MM.1S (cell line): ENCODE measurements at regions not wholly inside any gene's neighbourhood (a gene's known extent, or its start where the extent isn't known, plus 50 kb on each side); places are given as distances from the start of the nearest gene placed in this dataset.

Experiments used
- DNase-seq: peaks from one replicate; pipeline ENCODE4 v3.0.0-alpha.2; 2015
- H2AFZ ChIP-seq: fragments of 300-600 bp; sonication (generic); 2 replicates; pipeline ENCODE4 v1.6.0; 2016; ENCODE audit warnings: antibody characterized with exemption, low read length
- H3F3A ChIP-seq: fragments of 300-600 bp; sonication (generic); 2 replicates; pipeline ENCODE4 v1.6.1; 2016; ENCODE audit warnings: mild to moderate bottlenecking, antibody characterized with exemption, low read length, moderate library complexity, mixed read lengths; ENCODE audit not compliant: insufficient read depth
- H3K27ac ChIP-seq: fragments of 300-600 bp; sonication (generic); 2 replicates; pipeline ENCODE4 v1.5.1; 2016; ENCODE audit warnings: mild to moderate bottlenecking, low read length
- H3K27me3 ChIP-seq: fragments of 300-600 bp; sonication (generic); replicated peaks from 2 replicates; pipeline ENCODE4 v1.6.0; 2016; ENCODE audit warnings: low read length; ENCODE audit not compliant: insufficient read depth
- H3K36me3 ChIP-seq: fragments of 300-600 bp; sonication (generic); replicated peaks from 2 replicates; pipeline ENCODE4 v1.6.1; 2016; ENCODE audit warnings: mild to moderate bottlenecking, low read length, mixed read lengths; ENCODE audit not compliant: insufficient read depth
- H3K4me1 ChIP-seq: fragments of 300-600 bp; sonication (generic); 2 replicates; pipeline ENCODE4 v1.6.1; 2016; ENCODE audit warnings: low read length, mixed read lengths
- H3K4me2 ChIP-seq: fragments of 300-600 bp; sonication (generic); 2 replicates; pipeline ENCODE4 v1.6.0; 2016; ENCODE audit warnings: low read depth, low read length
- H3K4me3 ChIP-seq: fragments of 300-600 bp; sonication (generic); 2 replicates; pipeline ENCODE4 v1.5.1; 2016; ENCODE audit warnings: low read length, mixed read lengths
- H3K79me2 ChIP-seq: fragments of 300-600 bp; sonication (generic); 2 replicates; pipeline ENCODE4 v1.6.1; 2016; ENCODE audit warnings: mixed run types, low read length, mixed read lengths
- H3K9ac ChIP-seq: fragments of 300-600 bp; sonication (generic); 2 replicates; pipeline ENCODE4 v1.6.1; 2016; ENCODE audit warnings: low read length, mixed read lengths
- H3K9me2 ChIP-seq: fragments of 300-600 bp; sonication (generic); replicated peaks from 2 replicates; pipeline ENCODE4 v1.6.1; 2016; ENCODE audit warnings: mild to moderate bottlenecking, low read length, mixed read lengths; ENCODE audit not compliant: insufficient read depth
- H3K9me3 ChIP-seq: fragments of 300-600 bp; sonication (generic); replicated peaks from 2 replicates; pipeline ENCODE4 v1.6.1; 2016; ENCODE audit warnings: mild to moderate bottlenecking, low read length, mixed read lengths; ENCODE audit not compliant: insufficient read depth
- H4K20me1 ChIP-seq: fragments of 300-600 bp; sonication (generic); 2 replicates; pipeline ENCODE4 v1.6.1; 2016; ENCODE audit warnings: mild to moderate bottlenecking, low read length, moderate library complexity, mixed read lengths; ENCODE audit not compliant: insufficient read depth
- EZH2 ChIP-seq: fragments of 300-600 bp; sonication (generic); optimal IDR thresholded peaks from 2 replicates; pipeline ENCODE3; 2017; ENCODE audit warnings: low read depth, mild to moderate bottlenecking, antibody characterized with exemption, low read length, mixed read lengths
- EZH2phosphoT487 ChIP-seq: fragments of 300-600 bp; sonication (generic); IDR thresholded peaks from 2 replicates; pipeline ENCODE4 v1.6.1; 2018; ENCODE audit warnings: antibody characterized with exemption, low read length
- TF ChIP-seq, protein P1 (sequence below): fragments of 300-600 bp; sonication (generic); IDR thresholded peaks from 2 replicates; pipeline ENCODE4 v1.5.1; 2016; ENCODE audit warnings: antibody characterized with exemption, low read length, mixed read lengths

GRCh38 chr10:107280293-107280692 is 115.8 kb upstream of the SORCS1 start:
- Histone ChIP-seq H3K4me1 (no peaks in the 10 kb centered on the region), H3K36me3 (no peaks in the 10 kb centered on the region), H4K20me1 (no peaks in the 10 kb centered on the region), H3K9me3 (no peaks in the 10 kb centered on the region), H3K27ac (no peak overlapping the region), H3K9me2 (no peaks in the 10 kb centered on the region), H2AFZ (no peak overlapping the region), H3K4me2 (no peak overlapping the region), H3F3A (no peaks in the 10 kb centered on the region), H3K27me3 (no peaks in the 10 kb centered on the region), H3K4me3 (no peak overlapping the region), H3K79me2 (no peaks in the 10 kb centered on the region), H3K9ac (no peak overlapping the region)
- DNase-seq: no peak
- TF ChIP-seq EZH2 (no peak), EZH2phosphoT487 (no peak)
- TF ChIP-seq, protein P1, sequence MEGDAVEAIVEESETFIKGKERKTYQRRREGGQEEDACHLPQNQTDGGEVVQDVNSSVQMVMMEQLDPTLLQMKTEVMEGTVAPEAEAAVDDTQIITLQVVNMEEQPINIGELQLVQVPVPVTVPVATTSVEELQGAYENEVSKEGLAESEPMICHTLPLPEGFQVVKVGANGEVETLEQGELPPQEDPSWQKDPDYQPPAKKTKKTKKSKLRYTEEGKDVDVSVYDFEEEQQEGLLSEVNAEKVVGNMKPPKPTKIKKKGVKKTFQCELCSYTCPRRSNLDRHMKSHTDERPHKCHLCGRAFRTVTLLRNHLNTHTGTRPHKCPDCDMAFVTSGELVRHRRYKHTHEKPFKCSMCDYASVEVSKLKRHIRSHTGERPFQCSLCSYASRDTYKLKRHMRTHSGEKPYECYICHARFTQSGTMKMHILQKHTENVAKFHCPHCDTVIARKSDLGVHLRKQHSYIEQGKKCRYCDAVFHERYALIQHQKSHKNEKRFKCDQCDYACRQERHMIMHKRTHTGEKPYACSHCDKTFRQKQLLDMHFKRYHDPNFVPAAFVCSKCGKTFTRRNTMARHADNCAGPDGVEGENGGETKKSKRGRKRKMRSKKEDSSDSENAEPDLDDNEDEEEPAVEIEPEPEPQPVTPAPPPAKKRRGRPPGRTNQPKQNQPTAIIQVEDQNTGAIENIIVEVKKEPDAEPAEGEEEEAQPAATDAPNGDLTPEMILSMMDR: no peak

DNA sequence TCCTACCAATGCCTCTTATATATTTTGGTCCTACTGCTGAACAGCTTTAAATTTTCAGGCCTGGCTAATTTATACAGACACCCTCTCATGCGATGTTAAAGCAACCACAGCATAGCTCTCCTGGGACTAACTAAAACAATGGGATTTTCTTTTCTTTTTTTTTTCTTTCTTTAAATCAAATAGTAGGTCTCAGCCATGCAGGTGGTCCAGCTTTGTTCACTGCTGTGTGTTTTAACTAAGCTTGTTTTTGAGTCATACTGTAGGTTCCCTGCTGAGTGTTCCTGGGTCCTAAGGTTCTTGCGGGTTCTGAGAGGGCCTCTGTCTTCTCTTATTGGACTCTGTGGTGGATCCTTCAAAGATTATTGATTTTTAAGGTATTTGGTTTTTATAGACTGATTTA is 113.1 kb upstream of the SORCS1 start:
- H3K4me1 ChIP-seq: no peaks in the 10 kb centered on the region
- H3K9ac ChIP-seq: no peak overlapping the region
- no peak overlapping the region for H3K4me3 ChIP-seq
- H3K9me2 ChIP-seq: no peaks in the 10 kb centered on the region
- no peak overlapping the region for H3K4me2 ChIP-seq
- no peaks in the 10 kb centered on the region for H4K20me1 ChIP-seq
- no peaks in the 10 kb centered on the region for H3F3A ChIP-seq
- H3K27me3 ChIP-seq: no peaks in the 10 kb centered on the region
- no peaks in the 10 kb centered on the region for H3K9me3 ChIP-seq
- H3K36me3 ChIP-seq: no peaks in the 10 kb centered on the region
- no peaks in the 10 kb centered on the region for H3K79me2 ChIP-seq
- no peak overlapping the region for H3K27ac ChIP-seq
- TF ChIP-seq, protein P1: no peak
- TF ChIP-seq EZH2 (no peak), EZH2phosphoT487 (no peak)
- no peak overlapping the region for H2AFZ ChIP-seq
- DNase-seq: no peak

DNA sequence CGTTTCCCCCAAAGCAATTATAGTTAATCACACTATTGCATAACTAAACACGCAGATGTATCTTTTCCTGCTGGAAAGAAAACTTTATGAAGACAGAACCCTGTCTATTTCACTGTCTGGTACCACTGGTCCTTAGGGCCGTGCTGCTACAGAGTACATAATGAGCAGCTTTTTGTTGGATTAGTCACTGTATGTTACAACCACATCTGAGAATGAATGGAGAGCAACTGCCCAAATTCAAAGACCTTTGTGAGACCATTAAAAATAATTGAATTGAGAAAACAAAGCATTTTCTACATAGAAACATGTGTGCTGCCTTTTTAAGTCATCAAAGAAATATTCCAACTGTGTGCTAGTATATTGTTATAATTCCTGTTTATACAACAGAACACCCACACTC is 111.3 kb upstream of the SORCS1 start:
- Histone ChIP-seq H3K4me2 (no peak overlapping the region), H2AFZ (no peak overlapping the region), H3K27ac (no peak overlapping the region), H3K9ac (no peak overlapping the region), H3K36me3 (no peaks in the 10 kb centered on the region), H4K20me1 (no peaks in the 10 kb centered on the region), H3K4me3 (no peak overlapping the region), H3K9me2 (no peaks in the 10 kb centered on the region), H3F3A (no peaks in the 10 kb centered on the region), H3K9me3 (no peaks in the 10 kb centered on the region), H3K4me1 (no peaks in the 10 kb centered on the region), H3K79me2 (no peaks in the 10 kb centered on the region), H3K27me3 (no peaks in the 10 kb centered on the region)
- no peak for DNase-seq
- TF ChIP-seq, protein P1: no peak
- TF ChIP-seq EZH2 (no peak), EZH2phosphoT487 (no peak)
